GM19455 (cell line): ENCODE measurements at regions not wholly inside any gene's neighbourhood (a gene's known extent, or its start where the extent isn't known, plus 50 kb on each side); places are given as distances from the start of the nearest gene placed in this dataset.

ENCODE experiments used
- ATAC-seq: cut with Tn5 transposase; IDR thresholded peaks from one replicate; pipeline ENCODE4 v1.9.1; 2021; ENCODE audit not compliant: unreplicated experiment

GRCh38 chr2:146229508-146230155, 1615.2 kb upstream of the ACVR2A start:
- no peak for ATAC-seq

DNA sequence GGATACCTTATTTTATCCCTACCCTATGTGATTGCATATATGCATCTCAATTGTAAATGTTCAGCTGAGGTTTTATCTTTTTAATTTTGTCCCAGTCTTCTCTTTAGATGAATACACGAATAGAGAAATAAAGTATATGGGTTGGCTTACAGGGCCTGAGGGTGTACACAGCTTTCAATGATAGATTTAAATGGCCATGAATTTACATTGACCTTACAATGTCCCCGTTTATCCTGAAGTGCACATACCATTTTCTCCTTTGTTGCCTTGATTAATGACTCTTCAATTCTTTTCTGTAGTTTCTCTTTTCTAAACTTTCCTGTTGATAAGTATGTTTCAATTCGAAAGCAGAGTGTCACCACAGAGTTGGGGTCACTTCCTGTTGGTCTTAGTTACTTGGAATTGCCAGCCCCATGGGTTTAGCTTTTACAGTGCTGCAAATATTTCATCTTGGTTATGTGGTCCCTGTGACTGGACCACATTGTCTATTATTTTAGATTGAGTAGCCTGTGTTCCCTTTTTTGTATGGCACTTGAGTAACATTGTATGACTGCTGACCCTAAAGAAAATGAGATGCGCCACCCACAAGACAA, 1616.3 kb upstream of the ACVR2A start:
- ATAC-seq, result no peak

GRCh38 chr2:146228020-146228393, 1616.8 kb upstream of the ACVR2A start:
- no peak for ATAC-seq

- ATAC-seq, result no peak
These were observed 1617.4 kb upstream of the ACVR2A start for GRCh38 chr2:146227152-146228019.

- no peak for ATAC-seq
These were observed 1618.8 kb upstream of the ACVR2A start for GRCh38 chr2:146226077-146226476.

DNA sequence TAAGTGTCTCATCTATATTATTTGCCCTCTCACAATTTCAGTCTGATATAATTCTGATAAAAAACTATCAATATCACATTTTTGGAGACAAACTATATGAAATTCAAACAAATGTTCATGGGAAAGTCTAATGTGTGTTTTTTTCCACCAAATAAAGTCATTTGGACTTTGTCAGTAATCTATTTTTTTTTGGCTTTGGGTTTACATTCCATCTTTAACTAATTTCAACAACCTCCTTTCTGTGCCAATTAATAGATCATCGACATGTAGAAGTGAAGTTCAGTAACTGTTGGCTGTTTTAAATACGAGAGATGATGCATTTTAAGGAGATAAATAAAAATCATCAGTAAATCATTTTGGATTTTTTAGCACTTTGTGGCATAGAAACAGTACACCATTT, 1623.0 kb upstream of the ACVR2A start:
- no peak for ATAC-seq

DNA sequence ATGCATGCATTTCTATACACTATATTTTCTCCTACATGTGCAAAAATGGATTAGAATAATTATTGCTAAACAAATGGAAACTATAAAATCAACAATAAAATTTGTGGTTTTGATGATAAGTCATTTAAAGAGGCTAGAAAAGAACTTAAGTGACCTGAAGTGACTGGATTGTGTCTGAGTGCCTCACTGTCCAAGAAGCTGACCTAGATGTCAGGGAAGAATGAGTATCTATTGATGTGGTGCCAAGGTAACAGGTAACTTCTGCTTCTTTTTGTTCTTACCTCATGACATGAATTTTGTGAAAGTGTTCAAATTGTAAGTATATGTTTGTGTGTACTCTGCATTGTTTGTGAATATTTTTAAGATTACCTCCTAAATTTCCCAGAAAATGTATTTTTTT, 1623.9 kb upstream of the ACVR2A start:
- ATAC-seq, result no peak

GRCh38 chr2:146214394-146214929, 1630.4 kb upstream of the ACVR2A start:
- ATAC-seq, result no peak

- no peak for ATAC-seq
These were observed 1631.2 kb upstream of the ACVR2A start for GRCh38 chr2:146213674-146214073.

DNA sequence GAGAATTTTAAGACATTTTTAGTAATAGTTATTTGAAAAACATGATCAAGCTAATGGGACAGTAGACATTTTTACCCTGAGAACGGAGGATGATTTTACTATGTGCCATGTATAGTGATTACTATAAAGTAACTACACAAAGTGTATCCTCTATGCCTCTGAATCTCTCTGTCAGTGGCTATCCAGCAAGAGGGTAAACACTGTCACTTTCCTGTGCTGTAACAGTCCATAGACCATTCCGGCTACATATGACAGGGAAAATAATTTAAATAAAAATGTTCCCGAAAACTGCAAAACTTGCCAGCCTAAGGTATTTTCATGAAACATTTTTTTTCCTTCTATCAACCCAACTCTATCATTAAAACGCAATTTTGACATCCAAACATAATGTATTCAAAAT, 1632.2 kb upstream of the ACVR2A start:
- ATAC-seq, result no peak

DNA sequence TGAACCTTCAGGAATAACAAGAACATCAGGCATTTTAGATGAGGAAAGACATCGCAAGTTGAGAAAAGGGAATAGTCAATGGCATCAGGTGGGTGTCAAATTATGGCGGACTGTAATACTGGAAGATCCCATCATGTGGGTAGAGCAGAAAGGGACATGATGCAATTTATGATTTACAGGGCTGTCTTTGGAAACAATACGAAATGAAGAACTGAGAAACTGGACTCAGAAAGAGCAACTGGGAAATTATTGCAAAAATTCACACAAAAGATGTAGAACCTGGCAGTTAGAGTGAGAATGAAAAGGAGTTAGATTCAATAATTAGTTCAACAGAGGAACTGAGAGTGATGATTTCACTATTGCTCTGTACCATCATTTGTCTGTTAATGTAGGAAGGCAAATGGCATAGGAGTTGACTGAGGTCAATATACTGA, 1635.0 kb upstream of the ACVR2A start:
- no peak for ATAC-seq

DNA sequence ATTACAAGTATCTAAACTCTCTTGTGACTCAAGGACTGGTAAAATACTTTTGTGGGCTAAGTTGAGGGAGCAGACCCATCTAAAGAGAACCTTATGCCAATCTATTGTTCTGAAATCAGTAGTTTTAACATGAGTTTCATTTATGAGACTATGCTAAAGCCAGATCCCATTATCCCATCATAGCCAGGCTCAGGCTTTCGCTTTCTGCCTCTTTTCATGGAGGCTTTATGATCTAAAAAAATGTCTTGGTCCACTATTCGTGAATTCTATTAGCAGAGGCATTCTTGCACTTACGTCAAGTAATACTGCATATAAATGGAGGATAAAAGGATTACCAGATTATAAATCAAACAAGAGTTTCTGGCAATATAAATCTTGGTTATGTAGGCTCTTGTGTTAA, 1636.9 kb upstream of the ACVR2A start:
- ATAC-seq, result no peak

- no peak for ATAC-seq
These were observed 1637.4 kb upstream of the ACVR2A start for GRCh38 chr2:146207417-146207816.

DNA sequence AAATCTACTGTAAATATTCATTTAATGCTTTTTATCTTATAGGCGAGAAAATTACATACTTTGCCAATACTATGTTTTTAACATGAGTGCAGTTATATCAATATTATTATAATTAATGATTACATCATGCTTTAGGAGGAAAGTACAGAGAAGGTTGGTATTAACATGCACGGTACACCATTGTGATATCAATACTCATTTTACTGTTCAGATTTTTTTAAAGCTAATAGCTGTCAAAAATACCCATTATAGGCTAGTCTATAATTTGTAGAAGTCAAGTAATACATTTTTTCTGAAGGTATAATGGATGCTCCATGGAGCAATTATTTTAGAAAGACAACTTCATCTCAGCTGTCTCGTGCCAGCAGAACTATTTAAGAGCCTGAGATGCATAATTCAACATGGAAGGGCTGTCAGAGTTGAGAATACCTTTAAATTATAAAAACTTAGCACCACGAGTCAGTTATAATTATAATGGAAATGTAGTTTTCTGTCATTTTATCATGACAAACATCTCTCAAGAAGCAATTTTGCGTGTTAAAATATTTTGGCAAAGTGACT, 1641.7 kb upstream of the ACVR2A start:
- no peak for ATAC-seq

DNA sequence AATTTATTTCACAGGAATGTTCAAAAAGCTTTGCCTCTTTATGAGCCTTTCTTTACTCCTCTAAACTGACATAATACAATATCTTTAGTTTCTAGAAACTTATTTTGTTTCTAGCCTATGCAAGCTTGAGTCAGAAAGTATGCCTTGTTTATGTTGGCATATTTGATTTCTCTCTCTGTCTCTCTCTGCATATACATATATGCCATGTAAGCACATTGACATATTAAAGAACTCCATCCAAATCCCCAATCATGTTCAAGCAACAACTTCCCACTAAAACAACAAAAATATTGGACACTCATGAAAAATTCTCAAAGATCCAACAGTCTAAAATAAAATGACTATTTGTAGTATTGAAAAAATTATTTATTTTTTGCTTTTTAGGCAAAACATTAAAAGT, 1651.2 kb upstream of the ACVR2A start:
- ATAC-seq, result no peak

DNA sequence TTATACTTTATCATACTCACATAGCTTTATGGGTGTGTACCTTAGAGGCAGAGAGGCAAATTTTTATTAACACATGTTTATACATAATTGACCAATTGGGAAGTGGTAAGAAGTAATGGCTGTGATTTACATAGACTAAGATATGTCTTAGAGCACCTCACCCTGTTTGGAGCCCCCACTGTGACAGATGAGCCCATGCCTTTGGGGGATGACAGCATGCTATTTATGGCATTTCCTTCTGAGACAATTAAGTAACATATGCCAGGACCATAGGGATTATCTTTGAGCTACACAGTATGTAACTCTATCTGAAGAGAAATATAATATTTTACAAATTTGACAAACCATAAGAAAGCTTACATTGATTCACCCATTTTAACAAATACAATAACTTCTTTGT, 1655.3 kb upstream of the ACVR2A start:
- ATAC-seq, result no peak

- ATAC-seq, result no peak
These were observed 1654.0 kb upstream of the ZEB2 start for GRCh38 chr2:146173934-146174333.

DNA sequence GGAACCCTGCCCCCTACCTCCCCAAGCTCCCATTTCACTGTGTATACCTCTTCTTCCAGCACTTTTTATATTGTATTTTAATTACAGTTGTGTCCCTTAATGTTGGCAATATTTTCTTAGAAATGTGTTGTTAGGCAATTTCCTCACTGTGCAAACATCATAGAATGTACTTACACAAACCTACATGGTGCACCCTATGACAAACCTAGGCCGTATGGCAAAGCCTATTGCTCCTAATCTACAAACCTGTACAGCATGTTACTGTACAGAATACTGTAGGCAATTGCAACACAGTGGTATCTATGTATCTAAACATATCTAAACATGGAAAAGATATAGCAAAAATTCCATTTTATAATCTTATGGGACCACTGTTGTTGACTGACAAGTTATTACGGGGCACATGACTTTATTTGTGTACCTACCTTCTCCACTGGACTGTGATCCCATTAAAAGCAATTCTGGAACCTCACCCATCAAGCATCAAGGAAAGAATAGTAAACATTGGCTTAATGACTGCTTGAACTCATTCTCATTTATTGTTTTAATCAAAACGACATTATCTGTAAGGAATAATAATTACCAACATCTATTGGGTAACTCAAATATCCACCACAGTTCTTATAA, 1641.5 kb upstream of the ZEB2 start:
- no peak for ATAC-seq

- no peak for ATAC-seq
These were observed 1638.3 kb upstream of the ZEB2 start for GRCh38 chr2:146158072-146158674.

- no peak for ATAC-seq
These were observed 1627.6 kb upstream of the ZEB2 start for GRCh38 chr2:146147448-146148012.
